HG03097 (cell line): ENCODE measurements at regions not wholly inside any gene's neighbourhood (a gene's known extent, or its start where the extent isn't known, plus 50 kb on each side); places are given as distances from the start of the nearest gene placed in this dataset.
"Not testable (repeated sequence)": the region's sequence is repeated elsewhere in the genome, so short reads cannot be mapped to it uniquely, and the experiment has no call there.

Experiments
- ATAC-seq: cut with Tn5 transposase; IDR thresholded peaks from one replicate; pipeline ENCODE4 v1.9.1; 2021; ENCODE audit not compliant: unreplicated experiment, low FRiP score

- no peak for ATAC-seq
Measured at GRCh38 chr4:66016240-66016639, 346.0 kb upstream of the EPHA5 start.

GRCh38 chr4:66014146-66014765 lies 344.0 kb upstream of the EPHA5 start:
- no peak for ATAC-seq

- no peak for ATAC-seq
Measured at GRCh38 chr4:66000510-66001117, 330.3 kb upstream of the EPHA5 start.

- ATAC-seq: no peak
Measured at GRCh38 chr4:65999518-65999871, 329.2 kb upstream of the EPHA5 start.

GRCh38 chr4:65998807-65999517 lies 328.7 kb upstream of the EPHA5 start:
- not testable (repeated sequence) for ATAC-seq

- no peak for ATAC-seq
Measured at GRCh38 chr4:65983061-65983460, 312.8 kb upstream of the EPHA5 start.

- ATAC-seq: no peak
Measured at GRCh38 chr4:65976287-65976686, 306.0 kb upstream of the EPHA5 start.

- ATAC-seq: no peak
Measured at GRCh38 chr4:65973186-65973585, 302.9 kb upstream of the EPHA5 start.

- no peak for ATAC-seq
Measured at GRCh38 chr4:65971686-65972085, 301.4 kb upstream of the EPHA5 start.

GRCh38 chr4:65968831-65969558 lies 298.7 kb upstream of the EPHA5 start:
- no peak for ATAC-seq

GRCh38 chr4:65960751-65961150 lies 290.5 kb upstream of the EPHA5 start:
- ATAC-seq: no peak

GRCh38 chr4:65954416-65954815 lies 284.1 kb upstream of the EPHA5 start:
- no peak for ATAC-seq

GRCh38 chr4:65951177-65951576 lies 280.9 kb upstream of the EPHA5 start:
- ATAC-seq: no peak

- ATAC-seq: no peak
Measured at GRCh38 chr4:65943076-65943475, 272.8 kb upstream of the EPHA5 start.

- no peak for ATAC-seq
Measured at GRCh38 chr4:65924843-65925242, 254.6 kb upstream of the EPHA5 start.

GRCh38 chr4:65923616-65924015 lies 253.3 kb upstream of the EPHA5 start:
- ATAC-seq: no peak

GRCh38 chr4:65921180-65921579 lies 250.9 kb upstream of the EPHA5 start:
- no peak for ATAC-seq

- ATAC-seq: no peak
Measured at GRCh38 chr4:65918872-65919271, 248.6 kb upstream of the EPHA5 start.

- ATAC-seq: no peak
Measured at GRCh38 chr4:65918212-65918611, 247.9 kb upstream of the EPHA5 start.

- no peak for ATAC-seq
Measured at GRCh38 chr4:65917486-65917885, 247.2 kb upstream of the EPHA5 start.

GRCh38 chr4:65911720-65912119 lies 241.4 kb upstream of the EPHA5 start:
- no peak for ATAC-seq
